ENCODE measurements at regions not wholly inside any gene's neighbourhood (a gene's known extent, or its start where the extent isn't known, plus 50 kb on each side); places are given as distances from the start of the nearest gene placed in this dataset.

- H3K4me3 ChIP-seq (ENCODE audit: low read depth, low read length): no peak overlapping the region
Measured at GRCh38 chr11:25991476-25991875, 340.5 kb upstream of the ANO3 start.

GRCh38 chr11:25992294-25992693 lies 339.6 kb upstream of the ANO3 start:
- no peak overlapping the region for H3K4me3 ChIP-seq (ENCODE audit: low read depth, low read length)
- TF ChIP-seq CTCF (IDR thresholded peaks at IDR 0.05; ENCODE audit: insufficient read depth, low read depth, low read length, missing control alignments): no peak
- no peak for DNase-seq (ENCODE audit: low read depth)

More at GRCh38 chr11:25991476-25991875, 340.5 kb upstream of the ANO3 start:
- DNase-seq (ENCODE audit: low read depth): no peak
- TF ChIP-seq CTCF (IDR thresholded peaks at IDR 0.05; ENCODE audit: insufficient read depth, low read depth, low read length, missing control alignments): no peak

- TF ChIP-seq CTCF (IDR thresholded peaks at IDR 0.05; ENCODE audit: insufficient read depth, low read depth, low read length, missing control alignments): no peak
- no peak for DNase-seq (ENCODE audit: low read depth)
- H3K4me3 ChIP-seq (ENCODE audit: low read depth, low read length): no peak overlapping the region
Measured at GRCh38 chr11:25993016-25993415, 338.9 kb upstream of the ANO3 start.

GRCh38 chr11:26011474-26011873 lies 320.5 kb upstream of the ANO3 start:
- no peak for DNase-seq (ENCODE audit: low read depth)
- H3K4me3 ChIP-seq (ENCODE audit: low read depth, low read length): no peak overlapping the region
- no peak for TF ChIP-seq CTCF (IDR thresholded peaks at IDR 0.05; ENCODE audit: insufficient read depth, low read depth, low read length, missing control alignments)

- H3K4me3 ChIP-seq (ENCODE audit: low read depth, low read length): no peak overlapping the region
- no peak for TF ChIP-seq CTCF (IDR thresholded peaks at IDR 0.05; ENCODE audit: insufficient read depth, low read depth, low read length, missing control alignments)
- DNase-seq (ENCODE audit: low read depth): no peak
Measured at GRCh38 chr11:26014456-26015115, 317.3 kb upstream of the ANO3 start.

GRCh38 chr11:26017322-26017860 lies 314.5 kb upstream of the ANO3 start:
- no peak for DNase-seq (ENCODE audit: low read depth)
- H3K4me3 ChIP-seq (ENCODE audit: low read depth, low read length): no peak overlapping the region
- no peak for TF ChIP-seq CTCF (IDR thresholded peaks at IDR 0.05; ENCODE audit: insufficient read depth, low read depth, low read length, missing control alignments)

- no peak overlapping the region for H3K4me3 ChIP-seq (ENCODE audit: low read depth, low read length)
- no peak for TF ChIP-seq CTCF (IDR thresholded peaks at IDR 0.05; ENCODE audit: insufficient read depth, low read depth, low read length, missing control alignments)
- no peak for DNase-seq (ENCODE audit: low read depth)
Measured at GRCh38 chr11:26017903-26018302, 314.0 kb upstream of the ANO3 start.

Measured in GM12865 (cell line).